Astrocyte of the cerebellum (primary cell): ENCODE measurements at regions not wholly inside any gene's neighbourhood (a gene's known extent, or its start where the extent isn't known, plus 50 kb on each side); places are given as distances from the start of the nearest gene placed in this dataset.

Experiments used
- DNase-seq: peaks from one replicate; pipeline ENCODE4 v3.0.0-alpha.2; 2011; ENCODE audit warnings: low read depth
- H3K4me3 ChIP-seq: 2 replicates; pipeline ENCODE4 v1.5.1; 2011; ENCODE audit warnings: mild to moderate bottlenecking, low read depth, low read length, moderate library complexity
- in situ Hi-C: cut with HindIII; loops from 2 replicates; pipeline ENCODE4 v1.10.0; 2017; ENCODE audit warnings: low sequenced_read_pairs
- TF ChIP-seq, protein P1 (sequence below): IDR thresholded peaks from 2 replicates; pipeline ENCODE4 v1.5.1; 2012; ENCODE audit warnings: low read length, low read depth, moderate library complexity, mild to moderate bottlenecking; ENCODE audit errors: missing control alignments

DNA sequence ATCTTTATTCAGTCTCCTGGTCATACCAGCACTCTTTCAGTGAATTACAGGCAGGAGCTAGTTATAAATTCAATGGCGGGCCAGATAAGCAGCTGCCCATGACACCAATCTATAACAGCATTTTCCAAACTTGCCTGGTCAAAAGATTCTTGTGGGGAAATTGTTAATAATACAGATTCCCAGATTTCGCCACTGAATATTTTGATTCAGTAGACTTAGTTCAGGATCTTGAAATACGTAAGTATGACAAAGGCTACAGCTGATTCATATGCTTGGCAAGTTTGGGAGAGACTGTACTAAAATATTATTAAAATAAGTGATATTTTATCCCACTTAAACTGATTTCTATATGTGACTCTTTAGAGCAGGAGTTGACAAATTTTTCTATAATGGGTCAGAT is 119.3 kb downstream of the TMCO5A start:
- in situ Hi-C loops: no loop called here
- no peak for DNase-seq
- H3K4me3 ChIP-seq: no peak overlapping the region
- TF ChIP-seq, protein P1, sequence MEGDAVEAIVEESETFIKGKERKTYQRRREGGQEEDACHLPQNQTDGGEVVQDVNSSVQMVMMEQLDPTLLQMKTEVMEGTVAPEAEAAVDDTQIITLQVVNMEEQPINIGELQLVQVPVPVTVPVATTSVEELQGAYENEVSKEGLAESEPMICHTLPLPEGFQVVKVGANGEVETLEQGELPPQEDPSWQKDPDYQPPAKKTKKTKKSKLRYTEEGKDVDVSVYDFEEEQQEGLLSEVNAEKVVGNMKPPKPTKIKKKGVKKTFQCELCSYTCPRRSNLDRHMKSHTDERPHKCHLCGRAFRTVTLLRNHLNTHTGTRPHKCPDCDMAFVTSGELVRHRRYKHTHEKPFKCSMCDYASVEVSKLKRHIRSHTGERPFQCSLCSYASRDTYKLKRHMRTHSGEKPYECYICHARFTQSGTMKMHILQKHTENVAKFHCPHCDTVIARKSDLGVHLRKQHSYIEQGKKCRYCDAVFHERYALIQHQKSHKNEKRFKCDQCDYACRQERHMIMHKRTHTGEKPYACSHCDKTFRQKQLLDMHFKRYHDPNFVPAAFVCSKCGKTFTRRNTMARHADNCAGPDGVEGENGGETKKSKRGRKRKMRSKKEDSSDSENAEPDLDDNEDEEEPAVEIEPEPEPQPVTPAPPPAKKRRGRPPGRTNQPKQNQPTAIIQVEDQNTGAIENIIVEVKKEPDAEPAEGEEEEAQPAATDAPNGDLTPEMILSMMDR: no peak

DNA sequence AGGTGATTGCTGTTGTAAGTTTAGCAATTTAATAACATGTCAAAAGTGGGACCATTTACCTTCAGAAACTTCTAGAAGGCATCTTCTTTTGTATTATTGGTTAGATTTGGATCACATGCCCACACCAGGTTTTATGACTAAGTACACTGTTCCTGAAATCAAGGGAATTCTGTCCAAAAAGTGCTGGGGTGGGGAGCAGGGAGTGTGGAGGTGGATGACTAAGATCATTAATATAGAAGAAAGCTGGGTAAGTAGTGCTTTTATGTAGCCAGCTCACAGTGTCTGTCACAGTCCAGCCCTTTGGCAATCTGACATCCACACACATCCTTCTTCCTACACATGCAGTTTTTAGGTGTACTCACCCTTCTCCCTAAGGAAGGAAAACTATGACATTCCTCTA is 120.0 kb downstream of the TMCO5A start:
- TF ChIP-seq, protein P1: no peak
- no peak for DNase-seq
- in situ Hi-C loops: no loop called here
- no peak overlapping the region for H3K4me3 ChIP-seq

GRCh38 chr15:38058596-38059075 is 124.2 kb downstream of the TMCO5A start:
- DNase-seq: no peak
- in situ Hi-C loops: no loop called here
- TF ChIP-seq, protein P1: no peak
- H3K4me3 ChIP-seq: no peak overlapping the region

- no peak overlapping the region for H3K4me3 ChIP-seq
- TF ChIP-seq, protein P1: no peak
- no peak for DNase-seq
- in situ Hi-C loops: no loop called here
These were observed 125.2 kb downstream of the TMCO5A start for GRCh38 chr15:38059665-38060064.

- in situ Hi-C loops: no loop called here
- TF ChIP-seq, protein P1: no peak
- no peak overlapping the region for H3K4me3 ChIP-seq
- DNase-seq: no peak
These were observed 127.6 kb downstream of the TMCO5A start for GRCh38 chr15:38061856-38062649.

GRCh38 chr15:38062696-38063095 is 128.3 kb downstream of the TMCO5A start:
- no peak overlapping the region for H3K4me3 ChIP-seq
- DNase-seq: no peak
- in situ Hi-C loops: no loop called here
- TF ChIP-seq, protein P1: no peak
